ENCODE measurements at regions not wholly inside any gene's neighbourhood (a gene's known extent, or its start where the extent isn't known, plus 50 kb on each side); places are given as distances from the start of the nearest gene placed in this dataset.
"Not testable (repeated sequence)": the region's sequence is repeated elsewhere in the genome, so short reads cannot be mapped to it uniquely, and the experiment has no call there.

GRCh38 chr9:87160148-87161102, 213.1 kb upstream of the GAS1 start:
- peak; percentile 78 for DNase-seq

GRCh38 chr9:87167161-87167560, 219.9 kb upstream of the GAS1 start:
- DNase-seq: no peak

DNA sequence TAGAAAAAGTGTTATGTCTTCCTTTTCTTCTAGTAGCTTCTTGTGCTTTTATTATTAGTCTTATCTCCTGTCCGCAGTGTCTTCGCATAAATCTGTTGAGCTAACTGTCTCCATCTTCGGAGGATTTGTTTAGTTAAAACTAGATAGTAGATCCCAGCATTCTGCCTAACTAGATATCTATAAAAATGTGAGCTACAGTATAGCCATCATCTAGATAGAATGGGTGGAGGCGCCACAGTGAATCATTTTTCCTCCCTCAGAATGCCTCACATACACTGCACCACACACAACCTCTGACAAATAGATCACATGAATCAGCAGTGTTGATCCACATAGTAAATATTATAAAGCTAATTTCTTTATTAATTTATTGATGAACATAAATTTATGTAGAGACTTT, 220.3 kb upstream of the GAS1 start:
- no peak for DNase-seq

- DNase-seq: no peak
Measured at GRCh38 chr9:87178302-87178701, 231.0 kb upstream of the GAS1 start.

- DNase-seq: no peak
Measured at GRCh38 chr9:87179553-87180340, 232.4 kb upstream of the GAS1 start.

- DNase-seq: no peak
Measured at GRCh38 chr9:87180361-87180760, 233.1 kb upstream of the GAS1 start.

DNA sequence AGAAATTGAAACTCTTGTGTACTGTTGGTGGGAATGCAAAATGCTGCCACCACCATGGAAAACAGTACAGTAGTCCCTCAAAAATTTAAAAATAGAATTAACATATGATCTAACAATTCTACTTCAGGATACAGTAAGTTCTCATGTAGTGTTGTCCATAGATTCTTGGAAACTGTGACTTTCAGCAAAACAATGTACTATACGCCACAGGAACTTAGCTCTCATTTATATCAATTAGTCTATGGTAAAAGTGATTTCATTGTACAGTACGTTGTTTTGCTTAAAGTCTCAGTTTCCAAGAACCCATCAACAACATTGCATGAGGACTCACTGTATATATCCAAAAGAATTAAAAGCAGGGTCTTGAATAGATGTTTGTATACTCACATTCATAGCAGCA, 233.5 kb upstream of the GAS1 start:
- no peak for DNase-seq

GRCh38 chr9:87181670-87182069, 234.4 kb upstream of the GAS1 start:
- no peak for DNase-seq

- no peak for DNase-seq
Measured at GRCh38 chr9:87184956-87185642, 237.8 kb upstream of the GAS1 start.

GRCh38 chr9:87187656-87188055, 240.3 kb upstream of the GAS1 start:
- DNase-seq: no peak

- DNase-seq: no peak
Measured at GRCh38 chr9:87189006-87189405, 241.7 kb upstream of the GAS1 start.

DNA sequence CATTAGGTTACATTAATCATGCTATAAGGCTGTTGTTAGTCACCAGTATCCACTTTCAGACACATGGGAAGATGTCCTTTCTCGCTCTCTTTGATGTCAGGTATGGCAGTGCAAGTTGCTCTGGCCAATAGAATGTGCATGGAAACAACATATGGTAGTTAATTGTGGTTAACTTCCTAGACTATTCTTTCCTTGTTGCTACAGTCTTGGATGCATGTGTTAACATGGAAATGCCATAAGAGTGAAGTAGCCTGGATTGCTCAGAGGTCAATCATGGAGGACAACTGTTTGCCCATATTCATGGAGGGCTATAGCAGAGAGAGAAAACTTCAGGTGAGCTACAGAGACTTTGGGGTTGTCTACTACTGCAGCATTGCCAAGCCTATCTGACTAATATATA, 245.8 kb upstream of the GAS1 start:
- no peak for DNase-seq

- peak; percentile 82 for DNase-seq
Measured at GRCh38 chr9:87193925-87194868, 246.9 kb upstream of the GAS1 start.

DNA sequence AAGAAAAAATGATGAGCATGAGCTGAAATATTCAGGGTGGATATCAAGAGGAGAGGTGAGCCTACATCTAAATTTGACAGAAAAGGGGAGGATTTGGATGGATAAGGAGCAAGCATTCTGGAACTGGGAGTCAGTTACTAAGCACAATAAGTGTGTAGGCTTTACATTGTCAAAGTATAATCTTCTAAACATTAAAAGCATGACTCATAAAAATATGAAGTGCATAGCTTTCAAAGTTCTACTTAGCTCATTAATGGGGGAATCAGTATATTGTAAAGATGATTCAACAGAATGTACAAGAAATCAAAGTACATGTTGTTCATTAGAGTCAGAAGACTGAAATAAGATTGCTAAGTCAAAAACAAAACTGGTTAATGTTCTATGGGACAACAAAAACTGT, 248.0 kb upstream of the GAS1 start:
- no peak for DNase-seq

- no peak for DNase-seq
Measured at GRCh38 chr9:87197349-87198130, 250.2 kb upstream of the GAS1 start.

- DNase-seq: no peak
Measured at GRCh38 chr9:87198716-87199115, 251.4 kb upstream of the GAS1 start.

- DNase-seq: no peak
Measured at GRCh38 chr9:87199278-87199677, 252.0 kb upstream of the GAS1 start.

- DNase-seq: no peak
Measured at GRCh38 chr9:87199782-87200181, 252.5 kb upstream of the GAS1 start.

- peak; percentile 77 for DNase-seq
Measured at GRCh38 chr9:87201351-87201751, 254.0 kb upstream of the GAS1 start.

DNA sequence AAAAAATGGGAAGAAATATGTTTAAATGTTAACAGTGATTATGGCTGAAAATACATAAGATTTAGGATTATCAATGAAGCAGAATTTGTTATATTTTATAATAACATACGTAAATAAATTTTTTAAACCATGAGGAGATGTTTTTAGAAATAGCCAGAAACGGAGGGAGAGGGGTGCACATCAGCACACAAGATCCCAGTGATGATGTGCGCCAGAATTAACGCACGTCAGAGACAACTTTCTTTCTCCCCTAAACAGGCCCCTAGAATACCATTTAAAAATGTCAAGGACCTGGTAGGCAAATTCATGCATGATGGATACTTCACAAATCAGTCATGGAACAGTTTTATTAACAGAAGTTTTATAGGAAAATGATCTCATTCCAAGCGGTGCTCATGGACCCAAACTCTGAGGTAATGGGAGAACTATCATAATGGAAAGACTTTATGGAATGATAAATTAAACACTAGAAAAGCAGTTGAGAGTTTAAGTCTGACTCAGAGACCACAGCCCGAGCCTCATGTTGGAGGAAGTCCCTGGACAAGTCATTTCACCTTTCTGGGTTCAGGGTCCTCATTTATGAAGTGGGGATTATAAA, 258.9 kb upstream of the GAS1 start:
- no peak for DNase-seq

DNA sequence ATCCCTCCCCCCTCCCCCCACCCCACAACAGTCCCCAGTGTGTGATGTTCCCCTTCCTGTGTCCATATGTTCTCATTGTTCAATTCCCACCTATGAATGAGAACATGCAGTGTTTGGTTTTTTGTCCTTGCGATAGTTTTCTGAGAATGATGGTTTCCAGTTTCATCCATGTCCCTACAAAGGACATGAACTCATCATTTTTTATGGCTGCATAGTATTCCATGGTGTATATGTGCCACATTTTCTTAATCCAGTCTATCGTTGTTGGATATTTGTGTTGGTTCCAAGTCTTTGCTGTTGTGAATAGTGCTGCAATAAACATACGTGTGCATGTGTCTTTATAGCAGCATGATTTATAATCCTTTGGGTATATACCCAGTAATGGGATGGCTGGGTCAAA, 263.4 kb upstream of the GAS1 start:
- DNase-seq: not testable (repeated sequence)

All from femur (tissue), 1 donor.